A549 (cell line): ENCODE measurements at regions not wholly inside any gene's neighbourhood (a gene's known extent, or its start where the extent isn't known, plus 50 kb on each side); places are given as distances from the start of the nearest gene placed in this dataset.

ENCODE experiments used
- ATAC-seq, 2 experiments: fragments of 200-7000 bp in 1 of 2; fragments of >200 bp in 1 of 2; cut with Nextera tagmentation in 1 of 2; cut with Tn5 transposase in 1 of 2; 3 replicates each; pipeline versions ENCODE4 v1.8.0 to v1.9.1; 2018 to 2020; ENCODE audit warnings: mild to moderate bottlenecking in 1 of 2, moderate library complexity in 1 of 2
- CTCF ChIA-PET: fragments of 300-600 bp; sonication (Branson Sonifier 250); formaldehyde crosslinking; extraction: SDS; loops from one replicate; lab custom pipeline; 2021; ENCODE audit warnings: antibody characterized with exemption, inconsistent platforms; lab: Yijun Ruan, JAX
- POLR2A ChIA-PET: fragments of 350-600 bp; formaldehyde crosslinking; extraction: SDS; loops from one replicate; lab custom pipeline; 2021; ENCODE audit warnings: antibody characterized with exemption, inconsistent platforms; lab: Yijun Ruan, JAX
- DNase-seq, 2 experiments: peaks; one replicate each; pipeline versions ENCODE4 v3.0.0 to v3.0.0-alpha.2; 2011 to 2016; ENCODE audit warnings: low read depth in 1 of 2, low spot score in 1 of 2
- FAIRE-seq: peaks from 2 replicates; lab custom pipeline; 2011; peaks lifted over from hg19 to GRCh38; lab: Jason Lieb, UNC
- H3K27ac ChIP-seq, 2 experiments: fragments of >200 bp; sonication (Bioruptor Twin); formaldehyde crosslinking; 3 replicates each; pipeline ENCODE4 v1.5.1; 2016 to 2017
- H3K4me1 ChIP-seq: fragments of >200 bp; sonication (Bioruptor Twin); formaldehyde crosslinking; 3 replicates; pipeline ENCODE4 v1.6.1; 2016
- H3K4me2 ChIP-seq: fragments of >200 bp; sonication (Bioruptor Twin); formaldehyde crosslinking; 3 replicates; pipeline ENCODE4 v1.6.1; 2016
- H3K4me3 ChIP-seq: fragments of >200 bp; sonication (Bioruptor Twin); formaldehyde crosslinking; 3 replicates; pipeline ENCODE4 v1.5.1; 2016
- H3K9me3 ChIP-seq: fragments of >200 bp; sonication (Bioruptor Twin); formaldehyde crosslinking; 3 replicates; pipeline ENCODE4 v1.6.1; 2016
- ATOH8 ChIP-seq: fragments of 250-450 bp; sonication (Bioruptor Pico); IDR thresholded peaks from 2 replicates; pipeline ENCODE4 v1.5.0; 2020; ENCODE audit warnings: low read depth, mild to moderate bottlenecking, moderate library complexity
- BCL3 ChIP-seq: fragments of >200 bp; sonication (Bioruptor Twin); formaldehyde crosslinking; IDR thresholded peaks from 3 replicates; pipeline ENCODE4 v1.6.1; 2016
- BHLHE40 ChIP-seq: IDR thresholded peaks from 2 replicates; pipeline ENCODE4 v1.6.1; 2012; ENCODE audit warnings: low read depth, low read length, inconsistent platforms
- CEBPB ChIP-seq, 2 experiments: fragments of >200 bp in 1 of 2; sonication (Bioruptor Twin) in 1 of 2; formaldehyde crosslinking in 1 of 2; IDR thresholded peaks; 2 replicates each; pipeline ENCODE4 v1.6.1; 2012 to 2016
- ELK1 ChIP-seq: fragments of 150-350 bp; IDR thresholded peaks from 2 replicates; pipeline ENCODE4 v1.6.1; 2014; ENCODE audit warnings: low read depth, mild to moderate bottlenecking, low read length
- EP300 ChIP-seq, 2 experiments: fragments of >200 bp; sonication (Bioruptor Twin); formaldehyde crosslinking; IDR thresholded peaks; 2 replicates in 1 of 2; 3 replicates in 1 of 2; pipeline ENCODE4 v1.6.1; 2016 to 2017
- FOSL2 ChIP-seq, 2 experiments: fragments of 450-650 bp in 1 of 2; fragments of >200 bp in 1 of 2; sonication (Bioruptor Twin) in 1 of 2; formaldehyde crosslinking; IDR thresholded peaks; 2 replicates each; pipeline versions ENCODE4 v1.5.0 to v1.6.1; 2016 to 2020; ENCODE audit warnings: mild to moderate bottlenecking in 1 of 2, moderate library complexity in 1 of 2
- FOXS1 ChIP-seq: fragments of 250-450 bp; sonication (Bioruptor Pico); IDR thresholded peaks from 2 replicates; pipeline ENCODE4 v1.5.0; 2020; ENCODE audit warnings: mild to moderate bottlenecking, moderate library complexity
- GATA3 ChIP-seq: IDR thresholded peaks from 2 replicates; pipeline ENCODE4 v1.6.1; 2012; ENCODE audit warnings: borderline replicate concordance
- HOXB13 ChIP-seq: fragments of 250-450 bp; sonication (Bioruptor Pico); IDR thresholded peaks from 2 replicates; pipeline ENCODE4 v1.5.0; 2020; ENCODE audit warnings: low read depth, mild to moderate bottlenecking, moderate library complexity
- JUN ChIP-seq, 2 experiments: fragments of >200 bp; sonication (Bioruptor Twin); formaldehyde crosslinking; IDR thresholded peaks; 2 replicates in 1 of 2; 3 replicates in 1 of 2; pipeline ENCODE4 v1.6.1; 2016 to 2017
- MAX ChIP-seq: IDR thresholded peaks from 2 replicates; pipeline ENCODE4 v1.6.1; 2012
- MYC ChIP-seq: IDR thresholded peaks from 2 replicates; pipeline ENCODE4 v1.6.1; 2012; ENCODE audit warnings: mild to moderate bottlenecking, inconsistent platforms, low read length, improper control_type of control experiment, borderline replicate concordance
- RCOR1 ChIP-seq: fragments of 150-350 bp; IDR thresholded peaks from 2 replicates; pipeline ENCODE4 v1.6.1; 2014; ENCODE audit warnings: antibody characterized with exemption, low read length, low read depth
- REST ChIP-seq: fragments of 200-600 bp; sonication (generic); IDR thresholded peaks from 2 replicates; pipeline ENCODE4 v1.6.1; 2016; ENCODE audit warnings: antibody characterized with exemption, mild to moderate bottlenecking, moderate library complexity
- SREBF2 ChIP-seq: fragments of 450-650 bp; IDR thresholded peaks from 2 replicates; pipeline ENCODE4 v1.6.1; 2014; ENCODE audit warnings: mild to moderate bottlenecking, moderate library complexity
- TFCP2L1 ChIP-seq: fragments of 250-450 bp; sonication (Bioruptor Pico); IDR thresholded peaks from 2 replicates; pipeline ENCODE4 v1.5.0; 2021; ENCODE audit warnings: mild to moderate bottlenecking
- TP53 ChIP-seq: fragments of 250-450 bp; sonication (Bioruptor Pico); IDR thresholded peaks from 2 replicates; pipeline ENCODE4 v1.5.0; 2021; ENCODE audit warnings: mild to moderate bottlenecking, moderate library complexity
- USF2 ChIP-seq: fragments of 450-650 bp; IDR thresholded peaks from 2 replicates; pipeline ENCODE4 v1.6.1; 2014; ENCODE audit warnings: antibody characterized with exemption
- ZFP36 ChIP-seq: fragments of 450-650 bp; IDR thresholded peaks from 2 replicates; pipeline ENCODE4 v1.6.1; 2014; ENCODE audit warnings: borderline replicate concordance; ENCODE audit not compliant: partially characterized antibody
- WGBS: methylation state at CpG from one replicate; pipeline ENCODE4 v1.1.6; 2017; ENCODE audit errors: missing lambda C conversion rate; 5-methylcytosine and 5-hydroxymethylcytosine counted together

- H3K9me3 ChIP-seq: no peaks in the 10 kb centered on the region; the same call in 2 of the 3 replicates
- DNase-seq: no peak
- 0% methylated on average over 1 of the region's 1 CpG for WGBS
Observed at GRCh38 chr17:34054495-34054894, 200.6 kb upstream of the CCL2 start.

GRCh38 chr17:34055606-34056005, 199.5 kb upstream of the CCL2 start:
- ChIA-PET POLR2A (no interaction called here), CTCF (no interaction called here)
- WGBS: 1% methylated on average over 3 of the region's 3 CpGs
- Histone ChIP-seq H3K4me3 (no peak overlapping the region), H3K27ac (no peak overlapping the region), H3K9me3 (no peaks in the 10 kb centered on the region; the same call in 1 of the 3 replicates), H3K4me2 (no peak overlapping the region), H3K4me1 (no peaks in the 10 kb centered on the region)
- peak; percentile 95 for FAIRE-seq
- no peak for DNase-seq
- no peak for ATAC-seq
- TF ChIP-seq USF2 (no peak), EP300 (IDR thresholded peaks at IDR 0.05) (no peak), TFCP2L1 (CRISPR knock-in tag) (no peak), HOXB13 (no peak), SREBF2 (no peak), ZFP36 (no peak), JUN (IDR thresholded peaks at IDR 0.05) (no peak), BHLHE40 (no peak), MYC (no peak), GATA3 (no peak), MAX (no peak), CEBPB (IDR thresholded peaks at IDR 0.05) (no peak), RCOR1 (no peak), FOSL2 (IDR thresholded peaks at IDR 0.05) (no peak), FOSL2 (CRISPR knock-in tag; IDR thresholded peaks at IDR 0.05) (no peak), FOXS1 (CRISPR knock-in tag) (no peak)

More at GRCh38 chr17:34054495-34054894, 200.6 kb upstream of the CCL2 start:
- ATAC-seq (no peak), FAIRE-seq (no peak)
- ChIA-PET CTCF (no interaction called here), POLR2A (no interaction called here)
- TF ChIP-seq ATOH8 (CRISPR knock-in tag): no peak
- TF ChIP-seq GATA3: no peak
- TF ChIP-seq ELK1: no peak
- TF ChIP-seq FOSL2 (IDR thresholded peaks at IDR 0.05): no peak
- no peak for TF ChIP-seq FOSL2 (CRISPR knock-in tag; IDR thresholded peaks at IDR 0.05)
- TF ChIP-seq TP53 (CRISPR knock-in tag): no peak
- TF ChIP-seq REST: 0 out of 2 replicates have a peak, but pooled peaks have one; percentile 37
- no peak for TF ChIP-seq BCL3
- Histone ChIP-seq H3K4me1 (no peaks in the 10 kb centered on the region), H3K4me3 (no peak overlapping the region), H3K4me2 (no peak overlapping the region), H3K27ac (no peak overlapping the region)
